GM23338 (cell line): ENCODE measurements at regions not wholly inside any gene's neighbourhood (a gene's known extent, or its start where the extent isn't known, plus 50 kb on each side); places are given as distances from the start of the nearest gene placed in this dataset.

Source experiments
- ATAC-seq: fragments of 200-7000 bp; cut with Tn5 transposase; 3 replicates; pipeline ENCODE4 v1.9.1; 2020
- DNase-seq: peaks from one replicate; pipeline ENCODE4 v3.0.0-alpha.2; 2015; ENCODE audit warnings: low spot score
- H2AFZ ChIP-seq: fragments of 200-600 bp; sonication (generic); 2 replicates; pipeline ENCODE4 v1.8.0; 2016; ENCODE audit warnings: antibody characterized with exemption, mild to moderate bottlenecking, moderate library complexity
- H3F3A ChIP-seq: fragments of 200-600 bp; sonication (generic); replicated peaks from 2 replicates; pipeline ENCODE4 v1.8.0; 2017; ENCODE audit warnings: antibody characterized with exemption, mixed run types, low read depth
- H3K27ac ChIP-seq: fragments of 200-600 bp; sonication (generic); 2 replicates; pipeline ENCODE4 v1.6.1; 2016; ENCODE audit warnings: low read depth
- H3K27me3 ChIP-seq: fragments of 200-600 bp; sonication (generic); 2 replicates; pipeline ENCODE4 v1.8.0; 2016; ENCODE audit warnings: mild to moderate bottlenecking, mixed run types, moderate library complexity; ENCODE audit not compliant: insufficient read depth
- H3K36me3 ChIP-seq: fragments of 200-600 bp; sonication (generic); 2 replicates; pipeline ENCODE4 v1.8.0; 2016; ENCODE audit warnings: mild to moderate bottlenecking; ENCODE audit not compliant: insufficient read depth
- H3K4me1 ChIP-seq: fragments of 200-600 bp; sonication (generic); 2 replicates; pipeline ENCODE4 v1.8.0; 2016; ENCODE audit warnings: mild to moderate bottlenecking, moderate library complexity; ENCODE audit not compliant: insufficient read depth
- H3K4me2 ChIP-seq: fragments of 200-600 bp; sonication (generic); 2 replicates; pipeline ENCODE4 v1.7.1; 2017; ENCODE audit warnings: mixed run types
- H3K4me3 ChIP-seq: fragments of 200-600 bp; sonication (generic); 2 replicates; pipeline ENCODE4 v1.6.1; 2016; ENCODE audit warnings: mixed run types
- H3K79me2 ChIP-seq: fragments of 200-600 bp; sonication (generic); replicated peaks from 2 replicates; pipeline ENCODE4 v1.8.0; 2017; ENCODE audit warnings: mild to moderate bottlenecking; ENCODE audit not compliant: insufficient read depth
- H3K9me2 ChIP-seq: fragments of 200-600 bp; sonication (generic); 2 replicates; pipeline ENCODE4 v1.8.0; 2017; ENCODE audit not compliant: insufficient read depth
- H4K20me1 ChIP-seq: fragments of 200-600 bp; sonication (generic); replicated peaks from 2 replicates; pipeline ENCODE4 v1.8.0; 2017; ENCODE audit warnings: mild to moderate bottlenecking; ENCODE audit not compliant: insufficient read depth
- H3K27ac Mint-ChIP-seq: 2 replicates; pipeline ENCODE4 v1.8.0; 2020; ENCODE audit warnings: inconsistent platforms, mild to moderate bottlenecking, moderate library complexity, mixed read lengths
- H3K27me3 Mint-ChIP-seq: 3 replicates; pipeline ENCODE4 v1.8.0; 2022; ENCODE audit warnings: low read depth, mild to moderate bottlenecking, moderate library complexity, mixed read lengths, inconsistent platforms; ENCODE audit not compliant: insufficient read depth, poor library complexity
- H3K36me3 Mint-ChIP-seq: 3 replicates; pipeline ENCODE4 v1.8.0; 2021; ENCODE audit warnings: low read depth, mild to moderate bottlenecking, inconsistent platforms, moderate library complexity, mixed read lengths
- H3K4me1 Mint-ChIP-seq: 3 replicates; pipeline ENCODE4 v1.8.0; 2020; ENCODE audit warnings: mild to moderate bottlenecking, inconsistent platforms, mixed read lengths
- H3K4me3 Mint-ChIP-seq: 3 replicates; pipeline ENCODE4 v1.8.0; 2021; ENCODE audit warnings: moderate library complexity, mild to moderate bottlenecking, inconsistent platforms, mixed read lengths
- H3K9me3 Mint-ChIP-seq: 3 replicates; pipeline ENCODE4 v1.8.0; 2020; ENCODE audit warnings: moderate library complexity, mild to moderate bottlenecking, inconsistent platforms, mixed read lengths
- CREB1 ChIP-seq: fragments of 250-450 bp; sonication (Bioruptor Pico); IDR thresholded peaks from 2 replicates; pipeline ENCODE4 v1.5.0; 2020; ENCODE audit warnings: low read depth, mild to moderate bottlenecking, moderate library complexity
- EZH2 ChIP-seq: fragments of 200-600 bp; sonication (generic); IDR thresholded peaks from one replicate; pipeline ENCODE4 v1.8.0; 2017; ENCODE audit warnings: antibody characterized with exemption, mild to moderate bottlenecking, low read depth; ENCODE audit not compliant: unreplicated experiment
- EZH2phosphoT487 ChIP-seq: fragments of 200-600 bp; sonication (generic); IDR thresholded peaks from one replicate; pipeline ENCODE4 v1.8.1; 2018; ENCODE audit warnings: antibody characterized with exemption; ENCODE audit not compliant: unreplicated experiment
- JUNB ChIP-seq: IDR thresholded peaks from one replicate; pipeline ENCODE4 v1.6.1; 2016; ENCODE audit warnings: antibody characterized with exemption; ENCODE audit not compliant: unreplicated experiment
- NANOG ChIP-seq: IDR thresholded peaks from 2 replicates; pipeline ENCODE4 v1.6.1; 2016; ENCODE audit warnings: antibody characterized with exemption, borderline replicate concordance
- POLR2AphosphoS5 ChIP-seq: IDR thresholded peaks from 2 replicates; pipeline ENCODE4 v1.6.1; 2016; ENCODE audit warnings: antibody characterized with exemption, low read depth
- REST ChIP-seq: IDR thresholded peaks from one replicate; pipeline ENCODE4 v1.6.1; 2018; ENCODE audit warnings: antibody characterized with exemption; ENCODE audit not compliant: unreplicated experiment
- STAT1 ChIP-seq: IDR thresholded peaks from one replicate; pipeline ENCODE4 v1.6.1; 2016; ENCODE audit warnings: antibody characterized with exemption; ENCODE audit not compliant: unreplicated experiment
- ZNF114 ChIP-seq: fragments of 250-450 bp; sonication (Bioruptor Pico); IDR thresholded peaks from 2 replicates; pipeline ENCODE4 v1.5.0; 2020; ENCODE audit warnings: mild to moderate bottlenecking, moderate library complexity
- ZNF331 ChIP-seq: fragments of 250-450 bp; sonication (Bioruptor Pico); IDR thresholded peaks from 2 replicates; pipeline ENCODE4 v1.5.0; 2020; ENCODE audit warnings: low read depth, mild to moderate bottlenecking, moderate library complexity
- TF ChIP-seq, protein P1 (sequence below): fragments of 250-450 bp; sonication (Bioruptor Pico); IDR thresholded peaks from 2 replicates; pipeline ENCODE4 v1.5.0; 2020; ENCODE audit warnings: mild to moderate bottlenecking, moderate library complexity
- TF ChIP-seq, protein P2 (sequence below): IDR thresholded peaks from 2 replicates; pipeline ENCODE4 v1.6.1; 2016; ENCODE audit warnings: antibody characterized with exemption
- TF ChIP-seq, protein P3 (sequence below), 2 experiments: fragments of 200-600 bp in 1 of 2; sonication (generic) in 1 of 2; conservative IDR thresholded peaks; 2 replicates each; pipeline versions ENCODE4 v1.5.1 to v1.6.1; 2016 to 2017; ENCODE audit warnings: antibody characterized with exemption in 2 of 2, low read depth in 2 of 2, mild to moderate bottlenecking in 2 of 2, moderate library complexity in 1 of 2

DNA sequence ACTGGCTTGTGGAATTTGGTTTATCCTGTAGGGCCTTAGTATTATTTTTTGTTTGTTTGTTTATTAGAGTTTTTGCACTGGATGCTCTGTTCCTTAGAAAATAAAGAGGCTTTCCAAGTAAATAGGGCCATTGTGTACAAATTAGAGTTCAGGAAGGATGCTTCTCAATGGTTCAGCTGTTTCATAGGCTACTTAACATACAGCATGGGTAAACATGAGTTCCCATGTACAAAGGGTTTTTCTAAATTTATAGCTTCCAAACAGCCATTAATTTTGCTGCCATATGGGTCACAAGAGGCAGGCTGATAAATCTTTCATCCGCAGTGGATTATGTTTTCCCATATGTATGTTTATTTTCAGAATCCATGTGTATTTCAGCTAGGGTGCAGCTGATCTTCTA, 121.6 kb upstream of the WDR11 start:
- Histone ChIP-seq H3K36me3 (no peaks in the 10 kb centered on the region), H3K9me2 (peaks cover 4% of the 10 kb centered on the region; the same call in 1 of the 2 replicates), H3K4me3 (no peak overlapping the region), H3K4me2 (no peak overlapping the region), H2AFZ (no peak overlapping the region), H3K4me1 (no peaks in the 10 kb centered on the region), H3F3A (peaks cover 2% of the 10 kb centered on the region; the same call in 1 of the 2 replicates), H4K20me1 (no peaks in the 10 kb centered on the region), H3K27me3 (no peaks in the 10 kb centered on the region), H3K79me2 (no peaks in the 10 kb centered on the region), H3K27ac (no peak overlapping the region)
- H3K27me3 Mint-ChIP-seq = peaks cover under 1% of the 10 kb centered on the region
- ATAC-seq (no peak), DNase-seq (no peak)
- H3K4me1 Mint-ChIP-seq = no peaks in the 10 kb centered on the region
- TF ChIP-seq REST (no peak), CREB1 (CRISPR knock-in tag) (no peak), STAT1 (no peak), EZH2 (no peak), EZH2phosphoT487 (no peak), ZNF114 (CRISPR knock-in tag) (no peak), NANOG (no peak), POLR2AphosphoS5 (no peak), ZNF331 (CRISPR knock-in tag) (no peak), JUNB (no peak)
- TF ChIP-seq, protein P1, sequence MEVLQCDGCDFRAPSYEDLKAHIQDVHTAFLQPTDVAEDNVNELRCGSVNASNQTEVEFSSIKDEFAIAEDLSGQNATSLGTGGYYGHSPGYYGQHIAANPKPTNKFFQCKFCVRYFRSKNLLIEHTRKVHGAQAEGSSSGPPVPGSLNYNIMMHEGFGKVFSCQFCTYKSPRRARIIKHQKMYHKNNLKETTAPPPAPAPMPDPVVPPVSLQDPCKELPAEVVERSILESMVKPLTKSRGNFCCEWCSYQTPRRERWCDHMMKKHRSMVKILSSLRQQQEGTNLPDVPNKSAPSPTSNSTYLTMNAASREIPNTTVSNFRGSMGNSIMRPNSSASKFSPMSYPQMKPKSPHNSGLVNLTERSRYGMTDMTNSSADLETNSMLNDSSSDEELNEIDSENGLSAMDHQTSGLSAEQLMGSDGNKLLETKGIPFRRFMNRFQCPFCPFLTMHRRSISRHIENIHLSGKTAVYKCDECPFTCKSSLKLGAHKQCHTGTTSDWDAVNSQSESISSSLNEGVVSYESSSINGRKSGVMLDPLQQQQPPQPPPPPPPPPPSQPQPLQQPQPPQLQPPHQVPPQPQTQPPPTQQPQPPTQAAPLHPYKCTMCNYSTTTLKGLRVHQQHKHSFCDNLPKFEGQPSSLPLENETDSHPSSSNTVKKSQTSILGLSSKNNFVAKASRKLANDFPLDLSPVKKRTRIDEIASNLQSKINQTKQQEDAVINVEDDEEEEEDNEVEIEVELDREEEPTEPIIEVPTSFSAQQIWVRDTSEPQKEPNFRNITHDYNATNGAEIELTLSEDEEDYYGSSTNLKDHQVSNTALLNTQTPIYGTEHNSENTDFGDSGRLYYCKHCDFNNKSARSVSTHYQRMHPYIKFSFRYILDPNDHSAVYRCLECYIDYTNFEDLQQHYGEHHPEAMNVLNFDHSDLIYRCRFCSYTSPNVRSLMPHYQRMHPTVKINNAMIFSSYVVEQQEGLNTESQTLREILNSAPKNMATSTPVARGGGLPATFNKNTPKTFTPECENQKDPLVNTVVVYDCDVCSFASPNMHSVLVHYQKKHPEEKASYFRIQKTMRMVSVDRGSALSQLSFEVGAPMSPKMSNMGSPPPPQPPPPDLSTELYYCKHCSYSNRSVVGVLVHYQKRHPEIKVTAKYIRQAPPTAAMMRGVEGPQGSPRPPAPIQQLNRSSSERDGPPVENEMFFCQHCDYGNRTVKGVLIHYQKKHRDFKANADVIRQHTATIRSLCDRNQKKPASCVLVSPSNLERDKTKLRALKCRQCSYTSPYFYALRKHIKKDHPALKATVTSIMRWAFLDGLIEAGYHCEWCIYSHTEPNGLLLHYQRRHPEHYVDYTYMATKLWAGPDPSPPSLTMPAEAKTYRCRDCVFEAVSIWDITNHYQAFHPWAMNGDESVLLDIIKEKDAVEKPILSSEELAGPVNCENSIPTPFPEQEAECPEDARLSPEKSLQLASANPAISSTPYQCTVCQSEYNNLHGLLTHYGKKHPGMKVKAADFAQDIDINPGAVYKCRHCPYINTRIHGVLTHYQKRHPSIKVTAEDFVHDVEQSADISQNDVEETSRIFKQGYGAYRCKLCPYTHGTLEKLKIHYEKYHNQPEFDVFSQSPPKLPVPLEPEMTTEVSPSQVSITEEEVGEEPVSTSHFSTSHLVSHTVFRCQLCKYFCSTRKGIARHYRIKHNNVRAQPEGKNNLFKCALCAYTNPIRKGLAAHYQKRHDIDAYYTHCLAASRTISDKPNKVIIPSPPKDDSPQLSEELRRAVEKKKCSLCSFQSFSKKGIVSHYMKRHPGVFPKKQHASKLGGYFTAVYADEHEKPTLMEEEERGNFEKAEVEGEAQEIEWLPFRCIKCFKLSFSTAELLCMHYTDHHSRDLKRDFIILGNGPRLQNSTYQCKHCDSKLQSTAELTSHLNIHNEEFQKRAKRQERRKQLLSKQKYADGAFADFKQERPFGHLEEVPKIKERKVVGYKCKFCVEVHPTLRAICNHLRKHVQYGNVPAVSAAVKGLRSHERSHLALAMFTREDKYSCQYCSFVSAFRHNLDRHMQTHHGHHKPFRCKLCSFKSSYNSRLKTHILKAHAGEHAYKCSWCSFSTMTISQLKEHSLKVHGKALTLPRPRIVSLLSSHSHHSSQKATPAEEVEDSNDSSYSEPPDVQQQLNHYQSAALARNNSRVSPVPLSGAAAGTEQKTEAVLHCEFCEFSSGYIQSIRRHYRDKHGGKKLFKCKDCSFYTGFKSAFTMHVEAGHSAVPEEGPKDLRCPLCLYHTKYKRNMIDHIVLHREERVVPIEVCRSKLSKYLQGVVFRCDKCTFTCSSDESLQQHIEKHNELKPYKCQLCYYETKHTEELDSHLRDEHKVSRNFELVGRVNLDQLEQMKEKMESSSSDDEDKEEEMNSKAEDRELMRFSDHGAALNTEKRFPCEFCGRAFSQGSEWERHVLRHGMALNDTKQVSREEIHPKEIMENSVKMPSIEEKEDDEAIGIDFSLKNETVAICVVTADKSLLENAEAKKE (CRISPR knock-in tag) = no peak
- TF ChIP-seq, protein P2, sequence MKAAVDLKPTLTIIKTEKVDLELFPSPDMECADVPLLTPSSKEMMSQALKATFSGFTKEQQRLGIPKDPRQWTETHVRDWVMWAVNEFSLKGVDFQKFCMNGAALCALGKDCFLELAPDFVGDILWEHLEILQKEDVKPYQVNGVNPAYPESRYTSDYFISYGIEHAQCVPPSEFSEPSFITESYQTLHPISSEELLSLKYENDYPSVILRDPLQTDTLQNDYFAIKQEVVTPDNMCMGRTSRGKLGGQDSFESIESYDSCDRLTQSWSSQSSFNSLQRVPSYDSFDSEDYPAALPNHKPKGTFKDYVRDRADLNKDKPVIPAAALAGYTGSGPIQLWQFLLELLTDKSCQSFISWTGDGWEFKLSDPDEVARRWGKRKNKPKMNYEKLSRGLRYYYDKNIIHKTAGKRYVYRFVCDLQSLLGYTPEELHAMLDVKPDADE = no peak
- TF ChIP-seq, protein P3, sequence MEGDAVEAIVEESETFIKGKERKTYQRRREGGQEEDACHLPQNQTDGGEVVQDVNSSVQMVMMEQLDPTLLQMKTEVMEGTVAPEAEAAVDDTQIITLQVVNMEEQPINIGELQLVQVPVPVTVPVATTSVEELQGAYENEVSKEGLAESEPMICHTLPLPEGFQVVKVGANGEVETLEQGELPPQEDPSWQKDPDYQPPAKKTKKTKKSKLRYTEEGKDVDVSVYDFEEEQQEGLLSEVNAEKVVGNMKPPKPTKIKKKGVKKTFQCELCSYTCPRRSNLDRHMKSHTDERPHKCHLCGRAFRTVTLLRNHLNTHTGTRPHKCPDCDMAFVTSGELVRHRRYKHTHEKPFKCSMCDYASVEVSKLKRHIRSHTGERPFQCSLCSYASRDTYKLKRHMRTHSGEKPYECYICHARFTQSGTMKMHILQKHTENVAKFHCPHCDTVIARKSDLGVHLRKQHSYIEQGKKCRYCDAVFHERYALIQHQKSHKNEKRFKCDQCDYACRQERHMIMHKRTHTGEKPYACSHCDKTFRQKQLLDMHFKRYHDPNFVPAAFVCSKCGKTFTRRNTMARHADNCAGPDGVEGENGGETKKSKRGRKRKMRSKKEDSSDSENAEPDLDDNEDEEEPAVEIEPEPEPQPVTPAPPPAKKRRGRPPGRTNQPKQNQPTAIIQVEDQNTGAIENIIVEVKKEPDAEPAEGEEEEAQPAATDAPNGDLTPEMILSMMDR (conservative IDR thresholded peaks at IDR 0.05; ENCODE audit: low read depth in 2 of 2) = no peak
- H3K9me3 Mint-ChIP-seq = no peaks in the 10 kb centered on the region
- no peaks in the 10 kb centered on the region for H3K36me3 Mint-ChIP-seq
- H3K27ac Mint-ChIP-seq = no peak overlapping the region
- no peak overlapping the region for H3K4me3 Mint-ChIP-seq
